GM23338 (cell line): ENCODE measurements at regions not wholly inside any gene's neighbourhood (a gene's known extent, or its start where the extent isn't known, plus 50 kb on each side); places are given as distances from the start of the nearest gene placed in this dataset.

Experiments
- ATAC-seq: fragments of 200-7000 bp; cut with Tn5 transposase; 3 replicates; pipeline ENCODE4 v1.9.1; 2020
- DNase-seq: peaks from one replicate; pipeline ENCODE4 v3.0.0-alpha.2; 2015; ENCODE audit warnings: low spot score
- H2AFZ ChIP-seq: fragments of 200-600 bp; sonication (generic); 2 replicates; pipeline ENCODE4 v1.8.0; 2016; ENCODE audit warnings: antibody characterized with exemption, mild to moderate bottlenecking, moderate library complexity
- H3F3A ChIP-seq: fragments of 200-600 bp; sonication (generic); replicated peaks from 2 replicates; pipeline ENCODE4 v1.8.0; 2017; ENCODE audit warnings: antibody characterized with exemption, mixed run types, low read depth
- H3K27ac ChIP-seq: fragments of 200-600 bp; sonication (generic); 2 replicates; pipeline ENCODE4 v1.6.1; 2016; ENCODE audit warnings: low read depth
- H3K27me3 ChIP-seq: fragments of 200-600 bp; sonication (generic); 2 replicates; pipeline ENCODE4 v1.8.0; 2016; ENCODE audit warnings: mild to moderate bottlenecking, mixed run types, moderate library complexity; ENCODE audit not compliant: insufficient read depth
- H3K36me3 ChIP-seq: fragments of 200-600 bp; sonication (generic); 2 replicates; pipeline ENCODE4 v1.8.0; 2016; ENCODE audit warnings: mild to moderate bottlenecking; ENCODE audit not compliant: insufficient read depth
- H3K4me1 ChIP-seq: fragments of 200-600 bp; sonication (generic); 2 replicates; pipeline ENCODE4 v1.8.0; 2016; ENCODE audit warnings: mild to moderate bottlenecking, moderate library complexity; ENCODE audit not compliant: insufficient read depth
- H3K4me2 ChIP-seq: fragments of 200-600 bp; sonication (generic); 2 replicates; pipeline ENCODE4 v1.7.1; 2017; ENCODE audit warnings: mixed run types
- H3K4me3 ChIP-seq: fragments of 200-600 bp; sonication (generic); 2 replicates; pipeline ENCODE4 v1.6.1; 2016; ENCODE audit warnings: mixed run types
- H3K79me2 ChIP-seq: fragments of 200-600 bp; sonication (generic); replicated peaks from 2 replicates; pipeline ENCODE4 v1.8.0; 2017; ENCODE audit warnings: mild to moderate bottlenecking; ENCODE audit not compliant: insufficient read depth
- H3K9me2 ChIP-seq: fragments of 200-600 bp; sonication (generic); 2 replicates; pipeline ENCODE4 v1.8.0; 2017; ENCODE audit not compliant: insufficient read depth
- H4K20me1 ChIP-seq: fragments of 200-600 bp; sonication (generic); replicated peaks from 2 replicates; pipeline ENCODE4 v1.8.0; 2017; ENCODE audit warnings: mild to moderate bottlenecking; ENCODE audit not compliant: insufficient read depth
- H3K27ac Mint-ChIP-seq: 2 replicates; pipeline ENCODE4 v1.8.0; 2020; ENCODE audit warnings: inconsistent platforms, mild to moderate bottlenecking, moderate library complexity, mixed read lengths
- H3K27me3 Mint-ChIP-seq: 3 replicates; pipeline ENCODE4 v1.8.0; 2022; ENCODE audit warnings: low read depth, mild to moderate bottlenecking, moderate library complexity, mixed read lengths, inconsistent platforms; ENCODE audit not compliant: insufficient read depth, poor library complexity
- H3K36me3 Mint-ChIP-seq: 3 replicates; pipeline ENCODE4 v1.8.0; 2021; ENCODE audit warnings: low read depth, mild to moderate bottlenecking, inconsistent platforms, moderate library complexity, mixed read lengths
- H3K4me1 Mint-ChIP-seq: 3 replicates; pipeline ENCODE4 v1.8.0; 2020; ENCODE audit warnings: mild to moderate bottlenecking, inconsistent platforms, mixed read lengths
- H3K4me3 Mint-ChIP-seq: 3 replicates; pipeline ENCODE4 v1.8.0; 2021; ENCODE audit warnings: moderate library complexity, mild to moderate bottlenecking, inconsistent platforms, mixed read lengths
- H3K9me3 Mint-ChIP-seq: 3 replicates; pipeline ENCODE4 v1.8.0; 2020; ENCODE audit warnings: moderate library complexity, mild to moderate bottlenecking, inconsistent platforms, mixed read lengths
- CREB1 ChIP-seq: fragments of 250-450 bp; sonication (Bioruptor Pico); IDR thresholded peaks from 2 replicates; pipeline ENCODE4 v1.5.0; 2020; ENCODE audit warnings: low read depth, mild to moderate bottlenecking, moderate library complexity
- EZH2 ChIP-seq: fragments of 200-600 bp; sonication (generic); IDR thresholded peaks from one replicate; pipeline ENCODE4 v1.8.0; 2017; ENCODE audit warnings: antibody characterized with exemption, mild to moderate bottlenecking, low read depth; ENCODE audit not compliant: unreplicated experiment
- NANOG ChIP-seq: IDR thresholded peaks from 2 replicates; pipeline ENCODE4 v1.6.1; 2016; ENCODE audit warnings: antibody characterized with exemption, borderline replicate concordance
- POLR2AphosphoS5 ChIP-seq: IDR thresholded peaks from 2 replicates; pipeline ENCODE4 v1.6.1; 2016; ENCODE audit warnings: antibody characterized with exemption, low read depth
- ZNF114 ChIP-seq: fragments of 250-450 bp; sonication (Bioruptor Pico); IDR thresholded peaks from 2 replicates; pipeline ENCODE4 v1.5.0; 2020; ENCODE audit warnings: mild to moderate bottlenecking, moderate library complexity
- ZNF331 ChIP-seq: fragments of 250-450 bp; sonication (Bioruptor Pico); IDR thresholded peaks from 2 replicates; pipeline ENCODE4 v1.5.0; 2020; ENCODE audit warnings: low read depth, mild to moderate bottlenecking, moderate library complexity
- TF ChIP-seq, protein P1 (sequence below), 2 experiments: fragments of 200-600 bp in 1 of 2; sonication (generic) in 1 of 2; conservative IDR thresholded peaks; 2 replicates each; pipeline versions ENCODE4 v1.5.1 to v1.6.1; 2016 to 2017; ENCODE audit warnings: antibody characterized with exemption in 2 of 2, low read depth in 2 of 2, mild to moderate bottlenecking in 2 of 2, moderate library complexity in 1 of 2
- TF ChIP-seq, protein P2 (sequence below): fragments of 250-450 bp; sonication (Bioruptor Pico); IDR thresholded peaks from 2 replicates; pipeline ENCODE4 v1.5.0; 2020; ENCODE audit warnings: mild to moderate bottlenecking, moderate library complexity
- TF ChIP-seq, protein P3 (sequence below): IDR thresholded peaks from 2 replicates; pipeline ENCODE4 v1.6.1; 2016; ENCODE audit warnings: antibody characterized with exemption
- TF ChIP-seq, protein P4 (sequence below): IDR thresholded peaks from one replicate; pipeline ENCODE4 v1.6.1; 2018; ENCODE audit warnings: antibody characterized with exemption; ENCODE audit not compliant: unreplicated experiment

DNA sequence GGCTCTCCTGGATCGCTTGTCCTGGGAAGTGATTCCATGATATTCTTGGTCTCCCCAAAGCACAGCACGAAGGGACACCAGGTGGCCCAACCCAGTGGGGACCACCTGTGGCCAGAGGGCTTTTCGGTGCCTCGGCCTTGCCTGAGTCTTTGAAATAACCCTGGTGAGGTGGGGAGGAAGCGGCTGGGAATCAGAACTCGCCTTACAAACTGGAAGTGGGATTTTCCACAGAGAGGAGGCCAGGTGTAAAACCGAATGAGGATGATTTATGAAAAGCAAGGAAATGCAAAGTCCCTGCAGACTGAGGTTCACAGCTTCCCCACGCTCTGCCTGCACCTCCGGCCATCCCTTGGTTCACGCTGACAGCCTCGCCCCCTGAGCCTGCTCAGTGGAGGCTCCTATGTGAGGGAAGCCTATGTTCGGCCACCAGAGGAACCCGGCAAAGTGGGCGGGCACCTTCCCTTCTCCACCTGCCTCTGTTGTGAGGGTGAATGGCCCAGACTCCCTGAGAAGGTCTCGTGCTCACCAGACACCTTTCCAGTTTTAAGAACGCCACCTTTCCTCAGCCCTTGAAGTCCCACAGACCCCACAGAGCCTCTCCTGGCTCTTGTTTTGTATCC lies 133.8 kb upstream of the CST7 start:
- Histone ChIP-seq H3K27me3 (no peaks in the 10 kb centered on the region), H3K4me1 (no peaks in the 10 kb centered on the region), H4K20me1 (no peaks in the 10 kb centered on the region), H3K27ac (no peak overlapping the region), H3K79me2 (no peaks in the 10 kb centered on the region), H3F3A (no peaks in the 10 kb centered on the region), H3K4me2 (no peak overlapping the region), H3K36me3 (no peaks in the 10 kb centered on the region), H3K4me3 (no peak overlapping the region), H2AFZ (no peak overlapping the region), H3K9me2 (no peaks in the 10 kb centered on the region)
- no peak for DNase-seq
- Mint-ChIP-seq H3K4me1 (no peaks in the 10 kb centered on the region), H3K9me3 (peaks cover 4% of the 10 kb centered on the region; the same call in 2 of the 3 replicates), H3K4me3 (no peak overlapping the region), H3K27me3 (peaks cover 20% of the 10 kb centered on the region), H3K27ac (no peak overlapping the region), H3K36me3 (no peaks in the 10 kb centered on the region)
- ATAC-seq, result no peak
- TF ChIP-seq, protein P1, sequence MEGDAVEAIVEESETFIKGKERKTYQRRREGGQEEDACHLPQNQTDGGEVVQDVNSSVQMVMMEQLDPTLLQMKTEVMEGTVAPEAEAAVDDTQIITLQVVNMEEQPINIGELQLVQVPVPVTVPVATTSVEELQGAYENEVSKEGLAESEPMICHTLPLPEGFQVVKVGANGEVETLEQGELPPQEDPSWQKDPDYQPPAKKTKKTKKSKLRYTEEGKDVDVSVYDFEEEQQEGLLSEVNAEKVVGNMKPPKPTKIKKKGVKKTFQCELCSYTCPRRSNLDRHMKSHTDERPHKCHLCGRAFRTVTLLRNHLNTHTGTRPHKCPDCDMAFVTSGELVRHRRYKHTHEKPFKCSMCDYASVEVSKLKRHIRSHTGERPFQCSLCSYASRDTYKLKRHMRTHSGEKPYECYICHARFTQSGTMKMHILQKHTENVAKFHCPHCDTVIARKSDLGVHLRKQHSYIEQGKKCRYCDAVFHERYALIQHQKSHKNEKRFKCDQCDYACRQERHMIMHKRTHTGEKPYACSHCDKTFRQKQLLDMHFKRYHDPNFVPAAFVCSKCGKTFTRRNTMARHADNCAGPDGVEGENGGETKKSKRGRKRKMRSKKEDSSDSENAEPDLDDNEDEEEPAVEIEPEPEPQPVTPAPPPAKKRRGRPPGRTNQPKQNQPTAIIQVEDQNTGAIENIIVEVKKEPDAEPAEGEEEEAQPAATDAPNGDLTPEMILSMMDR (conservative IDR thresholded peaks at IDR 0.05; ENCODE audit: low read depth in 2 of 2), result no peak
- TF ChIP-seq NANOG (no peak), ZNF114 (CRISPR knock-in tag) (no peak), CREB1 (CRISPR knock-in tag) (no peak), POLR2AphosphoS5 (no peak), EZH2 (no peak), ZNF331 (CRISPR knock-in tag) (no peak)
- TF ChIP-seq, protein P2, sequence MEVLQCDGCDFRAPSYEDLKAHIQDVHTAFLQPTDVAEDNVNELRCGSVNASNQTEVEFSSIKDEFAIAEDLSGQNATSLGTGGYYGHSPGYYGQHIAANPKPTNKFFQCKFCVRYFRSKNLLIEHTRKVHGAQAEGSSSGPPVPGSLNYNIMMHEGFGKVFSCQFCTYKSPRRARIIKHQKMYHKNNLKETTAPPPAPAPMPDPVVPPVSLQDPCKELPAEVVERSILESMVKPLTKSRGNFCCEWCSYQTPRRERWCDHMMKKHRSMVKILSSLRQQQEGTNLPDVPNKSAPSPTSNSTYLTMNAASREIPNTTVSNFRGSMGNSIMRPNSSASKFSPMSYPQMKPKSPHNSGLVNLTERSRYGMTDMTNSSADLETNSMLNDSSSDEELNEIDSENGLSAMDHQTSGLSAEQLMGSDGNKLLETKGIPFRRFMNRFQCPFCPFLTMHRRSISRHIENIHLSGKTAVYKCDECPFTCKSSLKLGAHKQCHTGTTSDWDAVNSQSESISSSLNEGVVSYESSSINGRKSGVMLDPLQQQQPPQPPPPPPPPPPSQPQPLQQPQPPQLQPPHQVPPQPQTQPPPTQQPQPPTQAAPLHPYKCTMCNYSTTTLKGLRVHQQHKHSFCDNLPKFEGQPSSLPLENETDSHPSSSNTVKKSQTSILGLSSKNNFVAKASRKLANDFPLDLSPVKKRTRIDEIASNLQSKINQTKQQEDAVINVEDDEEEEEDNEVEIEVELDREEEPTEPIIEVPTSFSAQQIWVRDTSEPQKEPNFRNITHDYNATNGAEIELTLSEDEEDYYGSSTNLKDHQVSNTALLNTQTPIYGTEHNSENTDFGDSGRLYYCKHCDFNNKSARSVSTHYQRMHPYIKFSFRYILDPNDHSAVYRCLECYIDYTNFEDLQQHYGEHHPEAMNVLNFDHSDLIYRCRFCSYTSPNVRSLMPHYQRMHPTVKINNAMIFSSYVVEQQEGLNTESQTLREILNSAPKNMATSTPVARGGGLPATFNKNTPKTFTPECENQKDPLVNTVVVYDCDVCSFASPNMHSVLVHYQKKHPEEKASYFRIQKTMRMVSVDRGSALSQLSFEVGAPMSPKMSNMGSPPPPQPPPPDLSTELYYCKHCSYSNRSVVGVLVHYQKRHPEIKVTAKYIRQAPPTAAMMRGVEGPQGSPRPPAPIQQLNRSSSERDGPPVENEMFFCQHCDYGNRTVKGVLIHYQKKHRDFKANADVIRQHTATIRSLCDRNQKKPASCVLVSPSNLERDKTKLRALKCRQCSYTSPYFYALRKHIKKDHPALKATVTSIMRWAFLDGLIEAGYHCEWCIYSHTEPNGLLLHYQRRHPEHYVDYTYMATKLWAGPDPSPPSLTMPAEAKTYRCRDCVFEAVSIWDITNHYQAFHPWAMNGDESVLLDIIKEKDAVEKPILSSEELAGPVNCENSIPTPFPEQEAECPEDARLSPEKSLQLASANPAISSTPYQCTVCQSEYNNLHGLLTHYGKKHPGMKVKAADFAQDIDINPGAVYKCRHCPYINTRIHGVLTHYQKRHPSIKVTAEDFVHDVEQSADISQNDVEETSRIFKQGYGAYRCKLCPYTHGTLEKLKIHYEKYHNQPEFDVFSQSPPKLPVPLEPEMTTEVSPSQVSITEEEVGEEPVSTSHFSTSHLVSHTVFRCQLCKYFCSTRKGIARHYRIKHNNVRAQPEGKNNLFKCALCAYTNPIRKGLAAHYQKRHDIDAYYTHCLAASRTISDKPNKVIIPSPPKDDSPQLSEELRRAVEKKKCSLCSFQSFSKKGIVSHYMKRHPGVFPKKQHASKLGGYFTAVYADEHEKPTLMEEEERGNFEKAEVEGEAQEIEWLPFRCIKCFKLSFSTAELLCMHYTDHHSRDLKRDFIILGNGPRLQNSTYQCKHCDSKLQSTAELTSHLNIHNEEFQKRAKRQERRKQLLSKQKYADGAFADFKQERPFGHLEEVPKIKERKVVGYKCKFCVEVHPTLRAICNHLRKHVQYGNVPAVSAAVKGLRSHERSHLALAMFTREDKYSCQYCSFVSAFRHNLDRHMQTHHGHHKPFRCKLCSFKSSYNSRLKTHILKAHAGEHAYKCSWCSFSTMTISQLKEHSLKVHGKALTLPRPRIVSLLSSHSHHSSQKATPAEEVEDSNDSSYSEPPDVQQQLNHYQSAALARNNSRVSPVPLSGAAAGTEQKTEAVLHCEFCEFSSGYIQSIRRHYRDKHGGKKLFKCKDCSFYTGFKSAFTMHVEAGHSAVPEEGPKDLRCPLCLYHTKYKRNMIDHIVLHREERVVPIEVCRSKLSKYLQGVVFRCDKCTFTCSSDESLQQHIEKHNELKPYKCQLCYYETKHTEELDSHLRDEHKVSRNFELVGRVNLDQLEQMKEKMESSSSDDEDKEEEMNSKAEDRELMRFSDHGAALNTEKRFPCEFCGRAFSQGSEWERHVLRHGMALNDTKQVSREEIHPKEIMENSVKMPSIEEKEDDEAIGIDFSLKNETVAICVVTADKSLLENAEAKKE (CRISPR knock-in tag), result no peak
- TF ChIP-seq, protein P3, sequence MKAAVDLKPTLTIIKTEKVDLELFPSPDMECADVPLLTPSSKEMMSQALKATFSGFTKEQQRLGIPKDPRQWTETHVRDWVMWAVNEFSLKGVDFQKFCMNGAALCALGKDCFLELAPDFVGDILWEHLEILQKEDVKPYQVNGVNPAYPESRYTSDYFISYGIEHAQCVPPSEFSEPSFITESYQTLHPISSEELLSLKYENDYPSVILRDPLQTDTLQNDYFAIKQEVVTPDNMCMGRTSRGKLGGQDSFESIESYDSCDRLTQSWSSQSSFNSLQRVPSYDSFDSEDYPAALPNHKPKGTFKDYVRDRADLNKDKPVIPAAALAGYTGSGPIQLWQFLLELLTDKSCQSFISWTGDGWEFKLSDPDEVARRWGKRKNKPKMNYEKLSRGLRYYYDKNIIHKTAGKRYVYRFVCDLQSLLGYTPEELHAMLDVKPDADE, result no peak
- TF ChIP-seq, protein P4, sequence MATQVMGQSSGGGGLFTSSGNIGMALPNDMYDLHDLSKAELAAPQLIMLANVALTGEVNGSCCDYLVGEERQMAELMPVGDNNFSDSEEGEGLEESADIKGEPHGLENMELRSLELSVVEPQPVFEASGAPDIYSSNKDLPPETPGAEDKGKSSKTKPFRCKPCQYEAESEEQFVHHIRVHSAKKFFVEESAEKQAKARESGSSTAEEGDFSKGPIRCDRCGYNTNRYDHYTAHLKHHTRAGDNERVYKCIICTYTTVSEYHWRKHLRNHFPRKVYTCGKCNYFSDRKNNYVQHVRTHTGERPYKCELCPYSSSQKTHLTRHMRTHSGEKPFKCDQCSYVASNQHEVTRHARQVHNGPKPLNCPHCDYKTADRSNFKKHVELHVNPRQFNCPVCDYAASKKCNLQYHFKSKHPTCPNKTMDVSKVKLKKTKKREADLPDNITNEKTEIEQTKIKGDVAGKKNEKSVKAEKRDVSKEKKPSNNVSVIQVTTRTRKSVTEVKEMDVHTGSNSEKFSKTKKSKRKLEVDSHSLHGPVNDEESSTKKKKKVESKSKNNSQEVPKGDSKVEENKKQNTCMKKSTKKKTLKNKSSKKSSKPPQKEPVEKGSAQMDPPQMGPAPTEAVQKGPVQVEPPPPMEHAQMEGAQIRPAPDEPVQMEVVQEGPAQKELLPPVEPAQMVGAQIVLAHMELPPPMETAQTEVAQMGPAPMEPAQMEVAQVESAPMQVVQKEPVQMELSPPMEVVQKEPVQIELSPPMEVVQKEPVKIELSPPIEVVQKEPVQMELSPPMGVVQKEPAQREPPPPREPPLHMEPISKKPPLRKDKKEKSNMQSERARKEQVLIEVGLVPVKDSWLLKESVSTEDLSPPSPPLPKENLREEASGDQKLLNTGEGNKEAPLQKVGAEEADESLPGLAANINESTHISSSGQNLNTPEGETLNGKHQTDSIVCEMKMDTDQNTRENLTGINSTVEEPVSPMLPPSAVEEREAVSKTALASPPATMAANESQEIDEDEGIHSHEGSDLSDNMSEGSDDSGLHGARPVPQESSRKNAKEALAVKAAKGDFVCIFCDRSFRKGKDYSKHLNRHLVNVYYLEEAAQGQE, result no peak
